K562 (cell line): ENCODE measurements at regions not wholly inside any gene's neighbourhood (a gene's known extent, or its start where the extent isn't known, plus 50 kb on each side); places are given as distances from the start of the nearest gene placed in this dataset.

Source experiments
- ATAC-seq: fragments of 200-7000 bp; cut with Tn5 transposase; 3 replicates; pipeline ENCODE4 v1.9.1; 2020; ENCODE audit warnings: moderate library complexity
- BruUV-seq: library from RNA; stranded (reverse); fragments of 400-500 nt; replicated peaks from 2 replicates; lab custom pipeline; 2021; lab: Mats Ljungman, UMichigan
- CTCF ChIA-PET: fragments of 300-600 bp; formaldehyde crosslinking; extraction: SDS; loops from one replicate; lab custom pipeline; 2021; ENCODE audit warnings: low intra/inter-chr PET ratio; lab: Yijun Ruan, JAX
- POLR2A ChIA-PET: fragments of 300-600, 350-650 bp; sonication (Branson Sonifier 250); formaldehyde crosslinking; extraction: SDS; loops from one replicate; lab custom pipeline; 2021; ENCODE audit warnings: antibody characterized with exemption, inconsistent platforms; lab: Yijun Ruan, JAX
- DNase-seq, 4 experiments: peaks; one replicate each; pipeline versions ENCODE4 v3.0.0 to v3.0.0-alpha.2; 2011 to 2018; ENCODE audit warnings: low spot score in 3 of 4, mixed read lengths in 3 of 4; ENCODE audit errors: extremely low read depth in 1 of 4
- FAIRE-seq: peaks from 2 replicates; lab custom pipeline; 2011; peaks lifted over from hg19 to GRCh38; lab: Jason Lieb, UNC
- H2AFZ ChIP-seq: 2 replicates; pipeline ENCODE4 v1.6.0; 2011; ENCODE audit warnings: low read depth, low read length, control low read depth, inconsistent platforms
- H3K27ac ChIP-seq: fragments of 200-600 bp; 3 replicates; pipeline ENCODE4 v1.8.0; 2011; ENCODE audit warnings: low read depth, mild to moderate bottlenecking, control low read depth, inconsistent platforms, low read length, moderate library complexity, mixed read lengths; ENCODE audit errors: extremely low read depth
- H3K27me3 ChIP-seq, 2 experiments: fragments of 300-600 bp in 1 of 2; 2 replicates in 1 of 2; 3 replicates in 1 of 2; pipeline versions ENCODE4 v1.6.0 to v1.8.0; 2011; ENCODE audit warnings: inconsistent platforms in 2 of 2, low read length in 2 of 2, mild to moderate bottlenecking in 1 of 2, mixed read lengths in 1 of 2, moderate library complexity in 1 of 2; ENCODE audit not compliant: control insufficient read depth in 2 of 2, insufficient read depth in 2 of 2
- H3K36me3 ChIP-seq: fragments of 300-600 bp; 3 replicates; pipeline ENCODE4 v1.8.0; 2011; ENCODE audit warnings: mild to moderate bottlenecking, low read length, inconsistent platforms; ENCODE audit not compliant: control insufficient read depth, insufficient read depth
- H3K4me1 ChIP-seq, 2 experiments: fragments of 200-600 bp in 1 of 2; replicated peaks in 1 of 2; 2 replicates in 1 of 2; 3 replicates in 1 of 2; pipeline versions ENCODE4 v1.5.1 to v1.8.0; 2011; ENCODE audit warnings: inconsistent platforms in 2 of 2, low read length in 2 of 2, mild to moderate bottlenecking in 1 of 2, mixed read lengths in 1 of 2, moderate library complexity in 1 of 2; ENCODE audit not compliant: control insufficient read depth in 2 of 2, insufficient read depth in 2 of 2
- H3K4me2 ChIP-seq: 2 replicates; pipeline ENCODE4 v1.6.1; 2011; ENCODE audit warnings: low read length, control low read depth, inconsistent platforms, mixed read lengths; ENCODE audit not compliant: insufficient read depth
- H3K4me3 ChIP-seq: fragments of 200-600 bp; sonication (generic), shearing (Covaris generic); 2 replicates; pipeline ENCODE4 v1.5.1; 2016; ENCODE audit warnings: control low read depth, inconsistent platforms
- H3K79me2 ChIP-seq: fragments of 200-600 bp; 3 replicates; pipeline ENCODE4 v1.8.0; 2011; ENCODE audit warnings: low read length, inconsistent platforms; ENCODE audit not compliant: control insufficient read depth, insufficient read depth
- H3K9ac ChIP-seq, 2 experiments: 2 replicates each; pipeline versions ENCODE4 v1.6.0 to v1.6.1; 2011; ENCODE audit warnings: low read depth in 2 of 2, low read length in 2 of 2, control low read depth in 1 of 2, inconsistent platforms in 1 of 2, mild to moderate bottlenecking in 1 of 2, mixed read lengths in 1 of 2; ENCODE audit not compliant: insufficient read depth in 1 of 2
- H3K9me1 ChIP-seq: one replicate; pipeline ENCODE4 v1.6.0; 2011; ENCODE audit warnings: inconsistent platforms, mild to moderate bottlenecking, low read length, moderate library complexity; ENCODE audit not compliant: control insufficient read depth, insufficient read depth
- H3K9me3 ChIP-seq: replicated peaks from 2 replicates; pipeline ENCODE4 v1.5.1; 2011; ENCODE audit warnings: low read depth, low read length, inconsistent platforms; ENCODE audit not compliant: control insufficient read depth, insufficient read depth
- H4K20me1 ChIP-seq: replicated peaks from 2 replicates; pipeline ENCODE4 v1.6.1; 2011; ENCODE audit warnings: low read length, inconsistent platforms, mixed read lengths; ENCODE audit not compliant: control insufficient read depth, insufficient read depth
- CEBPG ChIP-seq, 3 experiments: fragments of 200-800 bp in 1 of 3; sonication (Bioruptor generic) in 1 of 3; sonication (generic) in 1 of 3; formaldehyde crosslinking in 1 of 3; IDR thresholded peaks in 2 of 3; conservative IDR thresholded peaks in 1 of 3; 2 replicates each; pipeline versions ENCODE4 v1.6.1 to v1.8.0; 2016 to 2022; ENCODE audit warnings: missing compliant biosample characterization in 2 of 3, missing genetic modification characterization in 2 of 3, mild to moderate bottlenecking in 1 of 3, missing genetic modification reagents in 1 of 3
- ZNF347 ChIP-seq: fragments of 450-650 bp; formaldehyde crosslinking; IDR thresholded peaks from 2 replicates; pipeline ENCODE4 v1.4.0; 2020; ENCODE audit warnings: low read depth, mild to moderate bottlenecking, moderate library complexity
- ZNF639 ChIP-seq, 2 experiments: fragments of 200-800 bp in 1 of 2; sonication (Bioruptor generic) in 1 of 2; sonication (generic) in 1 of 2; formaldehyde crosslinking in 1 of 2; IDR thresholded peaks in 1 of 2; conservative IDR thresholded peaks in 1 of 2; 2 replicates each; pipeline versions ENCODE4 v1.5.0 to v1.6.1; 2016 to 2020; ENCODE audit warnings: missing compliant biosample characterization in 1 of 2, missing genetic modification characterization in 1 of 2, missing genetic modification reagents in 1 of 2
- WGBS: fragments of 100-300 bp; shearing (Covaris generic); methylation state at CpG from one replicate; pipeline ENCODE4 v1.1.6; 2016; ENCODE audit warnings: low coverage, mixed read lengths; ENCODE audit not compliant: insufficient coverage; ENCODE audit errors: missing lambda C conversion rate; 5-methylcytosine and 5-hydroxymethylcytosine counted together
- in situ Hi-C: fragments of 300-500 bp; cut with MboI; formaldehyde crosslinking; loops from 4 replicates; pipeline ENCODE4 v1.15.0; 2018; ENCODE audit warnings: inconsistent platforms, mixed read lengths
- intact Hi-C: fragments of 100-400 bp; cut with micrococcal nuclease; formaldehyde crosslinking; loops from 2 replicates; pipeline ENCODE4 v1.14.2; 2022

- Histone ChIP-seq H3K27ac (no peak overlapping the region), H3K4me3 (no peak overlapping the region), H3K27me3 (no peaks in the 10 kb centered on the region), H3K79me2 (no peaks in the 10 kb centered on the region), H3K4me2 (no peak overlapping the region), H3K9ac (no peak overlapping the region), H3K9me3 (no peaks in the 10 kb centered on the region; the same call in 1 of the 2 replicates), H3K36me3 (no peaks in the 10 kb centered on the region), H2AFZ (no peak overlapping the region), H3K4me1 (no peaks in the 10 kb centered on the region), H3K9me1 (no peaks in the 10 kb centered on the region), H4K20me1 (no peaks in the 10 kb centered on the region)
- in situ Hi-C loops = no loop called here
- BruUV-seq = no TSS peak
- DNase-seq (no peak), ATAC-seq (no peak), FAIRE-seq (no peak)
- ChIA-PET CTCF (no interaction called here), POLR2A (no interaction called here)
- intact Hi-C loops = no loop called here
- WGBS = 0% methylated on average over 6 of the region's 6 CpGs
- TF ChIP-seq ZNF347 (CRISPR knock-in tag) = no peak
- no peak for TF ChIP-seq CEBPG (CRISPR knock-in tag; IDR thresholded peaks at IDR 0.05)
- 0 out of 4 replicates have a peak, but pooled peaks of 1 of the 2 experiments have one; percentile 19 for TF ChIP-seq CEBPG (tag; conservative IDR thresholded peaks at IDR 0.05 in 1 of 2, IDR thresholded peaks at IDR 0.05 in 1 of 2)
- no peak for TF ChIP-seq ZNF639 (CRISPR knock-in tag; conservative IDR thresholded peaks at IDR 0.05 in 1 of 2, IDR thresholded peaks at IDR 0.05 in 1 of 2)
Measured at GRCh38 chr6:145247692-145248419, 487.5 kb downstream of the EPM2A start.
